ENCODE measurements at regions not wholly inside any gene's neighbourhood (a gene's known extent, or its start where the extent isn't known, plus 50 kb on each side); places are given as distances from the start of the nearest gene placed in this dataset.

DNA sequence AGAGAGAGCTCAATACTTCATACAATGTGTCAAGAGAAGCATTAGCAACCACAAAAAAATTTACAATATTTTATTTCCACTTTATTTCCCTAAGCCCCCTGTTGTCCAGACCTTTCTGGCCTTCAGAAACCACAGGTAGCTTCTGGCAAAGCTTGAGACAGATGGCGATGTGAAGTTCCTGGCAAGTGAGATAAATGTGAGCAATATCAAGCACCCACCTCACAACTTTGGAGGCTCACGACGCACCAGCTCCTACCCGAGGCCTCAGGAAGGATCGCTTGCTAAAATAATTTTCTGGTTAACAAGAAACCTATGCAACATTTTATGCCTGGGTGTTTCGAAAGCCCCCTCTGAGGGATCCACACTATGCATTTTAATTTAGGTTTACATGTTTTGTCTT lies 158.1 kb upstream of the CHAC2 start:
- Histone ChIP-seq H3K9me2 (ENCODE audit: insufficient read depth) (peaks cover 3% of the 10 kb centered on the region; the same call in 1 of the 2 replicates), H3K4me2 (no peak overlapping the region), H3K36me3 (ENCODE audit: insufficient read depth) (no peaks in the 10 kb centered on the region), H3K79me2 (replicated peaks; ENCODE audit: insufficient read depth) (no peaks in the 10 kb centered on the region), H3K27ac (ENCODE audit: low read depth) (no peak overlapping the region), H3F3A (replicated peaks; ENCODE audit: low read depth) (no peaks in the 10 kb centered on the region), H3K27me3 (ENCODE audit: insufficient read depth) (no peaks in the 10 kb centered on the region), H2AFZ (no peak overlapping the region), H3K4me3 (no peak overlapping the region), H3K4me1 (ENCODE audit: insufficient read depth) (no peaks in the 10 kb centered on the region), H4K20me1 (replicated peaks; ENCODE audit: insufficient read depth) (no peaks in the 10 kb centered on the region)
- no peak for DNase-seq (ENCODE audit: low spot score)
- no peaks in the 10 kb centered on the region for H3K27me3 Mint-ChIP-seq (ENCODE audit: insufficient read depth, low read depth, poor library complexity)
- no peaks in the 10 kb centered on the region for H3K36me3 Mint-ChIP-seq (ENCODE audit: low read depth)
- TF ChIP-seq, protein P1, sequence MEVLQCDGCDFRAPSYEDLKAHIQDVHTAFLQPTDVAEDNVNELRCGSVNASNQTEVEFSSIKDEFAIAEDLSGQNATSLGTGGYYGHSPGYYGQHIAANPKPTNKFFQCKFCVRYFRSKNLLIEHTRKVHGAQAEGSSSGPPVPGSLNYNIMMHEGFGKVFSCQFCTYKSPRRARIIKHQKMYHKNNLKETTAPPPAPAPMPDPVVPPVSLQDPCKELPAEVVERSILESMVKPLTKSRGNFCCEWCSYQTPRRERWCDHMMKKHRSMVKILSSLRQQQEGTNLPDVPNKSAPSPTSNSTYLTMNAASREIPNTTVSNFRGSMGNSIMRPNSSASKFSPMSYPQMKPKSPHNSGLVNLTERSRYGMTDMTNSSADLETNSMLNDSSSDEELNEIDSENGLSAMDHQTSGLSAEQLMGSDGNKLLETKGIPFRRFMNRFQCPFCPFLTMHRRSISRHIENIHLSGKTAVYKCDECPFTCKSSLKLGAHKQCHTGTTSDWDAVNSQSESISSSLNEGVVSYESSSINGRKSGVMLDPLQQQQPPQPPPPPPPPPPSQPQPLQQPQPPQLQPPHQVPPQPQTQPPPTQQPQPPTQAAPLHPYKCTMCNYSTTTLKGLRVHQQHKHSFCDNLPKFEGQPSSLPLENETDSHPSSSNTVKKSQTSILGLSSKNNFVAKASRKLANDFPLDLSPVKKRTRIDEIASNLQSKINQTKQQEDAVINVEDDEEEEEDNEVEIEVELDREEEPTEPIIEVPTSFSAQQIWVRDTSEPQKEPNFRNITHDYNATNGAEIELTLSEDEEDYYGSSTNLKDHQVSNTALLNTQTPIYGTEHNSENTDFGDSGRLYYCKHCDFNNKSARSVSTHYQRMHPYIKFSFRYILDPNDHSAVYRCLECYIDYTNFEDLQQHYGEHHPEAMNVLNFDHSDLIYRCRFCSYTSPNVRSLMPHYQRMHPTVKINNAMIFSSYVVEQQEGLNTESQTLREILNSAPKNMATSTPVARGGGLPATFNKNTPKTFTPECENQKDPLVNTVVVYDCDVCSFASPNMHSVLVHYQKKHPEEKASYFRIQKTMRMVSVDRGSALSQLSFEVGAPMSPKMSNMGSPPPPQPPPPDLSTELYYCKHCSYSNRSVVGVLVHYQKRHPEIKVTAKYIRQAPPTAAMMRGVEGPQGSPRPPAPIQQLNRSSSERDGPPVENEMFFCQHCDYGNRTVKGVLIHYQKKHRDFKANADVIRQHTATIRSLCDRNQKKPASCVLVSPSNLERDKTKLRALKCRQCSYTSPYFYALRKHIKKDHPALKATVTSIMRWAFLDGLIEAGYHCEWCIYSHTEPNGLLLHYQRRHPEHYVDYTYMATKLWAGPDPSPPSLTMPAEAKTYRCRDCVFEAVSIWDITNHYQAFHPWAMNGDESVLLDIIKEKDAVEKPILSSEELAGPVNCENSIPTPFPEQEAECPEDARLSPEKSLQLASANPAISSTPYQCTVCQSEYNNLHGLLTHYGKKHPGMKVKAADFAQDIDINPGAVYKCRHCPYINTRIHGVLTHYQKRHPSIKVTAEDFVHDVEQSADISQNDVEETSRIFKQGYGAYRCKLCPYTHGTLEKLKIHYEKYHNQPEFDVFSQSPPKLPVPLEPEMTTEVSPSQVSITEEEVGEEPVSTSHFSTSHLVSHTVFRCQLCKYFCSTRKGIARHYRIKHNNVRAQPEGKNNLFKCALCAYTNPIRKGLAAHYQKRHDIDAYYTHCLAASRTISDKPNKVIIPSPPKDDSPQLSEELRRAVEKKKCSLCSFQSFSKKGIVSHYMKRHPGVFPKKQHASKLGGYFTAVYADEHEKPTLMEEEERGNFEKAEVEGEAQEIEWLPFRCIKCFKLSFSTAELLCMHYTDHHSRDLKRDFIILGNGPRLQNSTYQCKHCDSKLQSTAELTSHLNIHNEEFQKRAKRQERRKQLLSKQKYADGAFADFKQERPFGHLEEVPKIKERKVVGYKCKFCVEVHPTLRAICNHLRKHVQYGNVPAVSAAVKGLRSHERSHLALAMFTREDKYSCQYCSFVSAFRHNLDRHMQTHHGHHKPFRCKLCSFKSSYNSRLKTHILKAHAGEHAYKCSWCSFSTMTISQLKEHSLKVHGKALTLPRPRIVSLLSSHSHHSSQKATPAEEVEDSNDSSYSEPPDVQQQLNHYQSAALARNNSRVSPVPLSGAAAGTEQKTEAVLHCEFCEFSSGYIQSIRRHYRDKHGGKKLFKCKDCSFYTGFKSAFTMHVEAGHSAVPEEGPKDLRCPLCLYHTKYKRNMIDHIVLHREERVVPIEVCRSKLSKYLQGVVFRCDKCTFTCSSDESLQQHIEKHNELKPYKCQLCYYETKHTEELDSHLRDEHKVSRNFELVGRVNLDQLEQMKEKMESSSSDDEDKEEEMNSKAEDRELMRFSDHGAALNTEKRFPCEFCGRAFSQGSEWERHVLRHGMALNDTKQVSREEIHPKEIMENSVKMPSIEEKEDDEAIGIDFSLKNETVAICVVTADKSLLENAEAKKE (CRISPR knock-in tag; IDR thresholded peaks at IDR 0.05) = no peak
- TF ChIP-seq NANOG (IDR thresholded peaks at IDR 0.05; ENCODE audit: borderline replicate concordance) = no peak
- TF ChIP-seq POLR2AphosphoS5 (IDR thresholded peaks at IDR 0.05; ENCODE audit: low read depth) = no peak
- TF ChIP-seq ZNF114 (CRISPR knock-in tag; IDR thresholded peaks at IDR 0.05) = no peak
- TF ChIP-seq, protein P2, sequence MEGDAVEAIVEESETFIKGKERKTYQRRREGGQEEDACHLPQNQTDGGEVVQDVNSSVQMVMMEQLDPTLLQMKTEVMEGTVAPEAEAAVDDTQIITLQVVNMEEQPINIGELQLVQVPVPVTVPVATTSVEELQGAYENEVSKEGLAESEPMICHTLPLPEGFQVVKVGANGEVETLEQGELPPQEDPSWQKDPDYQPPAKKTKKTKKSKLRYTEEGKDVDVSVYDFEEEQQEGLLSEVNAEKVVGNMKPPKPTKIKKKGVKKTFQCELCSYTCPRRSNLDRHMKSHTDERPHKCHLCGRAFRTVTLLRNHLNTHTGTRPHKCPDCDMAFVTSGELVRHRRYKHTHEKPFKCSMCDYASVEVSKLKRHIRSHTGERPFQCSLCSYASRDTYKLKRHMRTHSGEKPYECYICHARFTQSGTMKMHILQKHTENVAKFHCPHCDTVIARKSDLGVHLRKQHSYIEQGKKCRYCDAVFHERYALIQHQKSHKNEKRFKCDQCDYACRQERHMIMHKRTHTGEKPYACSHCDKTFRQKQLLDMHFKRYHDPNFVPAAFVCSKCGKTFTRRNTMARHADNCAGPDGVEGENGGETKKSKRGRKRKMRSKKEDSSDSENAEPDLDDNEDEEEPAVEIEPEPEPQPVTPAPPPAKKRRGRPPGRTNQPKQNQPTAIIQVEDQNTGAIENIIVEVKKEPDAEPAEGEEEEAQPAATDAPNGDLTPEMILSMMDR (conservative IDR thresholded peaks at IDR 0.05; ENCODE audit: low read depth in 2 of 2) = no peak
- TF ChIP-seq, protein P3, sequence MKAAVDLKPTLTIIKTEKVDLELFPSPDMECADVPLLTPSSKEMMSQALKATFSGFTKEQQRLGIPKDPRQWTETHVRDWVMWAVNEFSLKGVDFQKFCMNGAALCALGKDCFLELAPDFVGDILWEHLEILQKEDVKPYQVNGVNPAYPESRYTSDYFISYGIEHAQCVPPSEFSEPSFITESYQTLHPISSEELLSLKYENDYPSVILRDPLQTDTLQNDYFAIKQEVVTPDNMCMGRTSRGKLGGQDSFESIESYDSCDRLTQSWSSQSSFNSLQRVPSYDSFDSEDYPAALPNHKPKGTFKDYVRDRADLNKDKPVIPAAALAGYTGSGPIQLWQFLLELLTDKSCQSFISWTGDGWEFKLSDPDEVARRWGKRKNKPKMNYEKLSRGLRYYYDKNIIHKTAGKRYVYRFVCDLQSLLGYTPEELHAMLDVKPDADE (IDR thresholded peaks at IDR 0.05) = no peak
- no peak for TF ChIP-seq EZH2phosphoT487 (IDR thresholded peaks at IDR 0.05; ENCODE audit: unreplicated experiment)
- TF ChIP-seq, protein P4, sequence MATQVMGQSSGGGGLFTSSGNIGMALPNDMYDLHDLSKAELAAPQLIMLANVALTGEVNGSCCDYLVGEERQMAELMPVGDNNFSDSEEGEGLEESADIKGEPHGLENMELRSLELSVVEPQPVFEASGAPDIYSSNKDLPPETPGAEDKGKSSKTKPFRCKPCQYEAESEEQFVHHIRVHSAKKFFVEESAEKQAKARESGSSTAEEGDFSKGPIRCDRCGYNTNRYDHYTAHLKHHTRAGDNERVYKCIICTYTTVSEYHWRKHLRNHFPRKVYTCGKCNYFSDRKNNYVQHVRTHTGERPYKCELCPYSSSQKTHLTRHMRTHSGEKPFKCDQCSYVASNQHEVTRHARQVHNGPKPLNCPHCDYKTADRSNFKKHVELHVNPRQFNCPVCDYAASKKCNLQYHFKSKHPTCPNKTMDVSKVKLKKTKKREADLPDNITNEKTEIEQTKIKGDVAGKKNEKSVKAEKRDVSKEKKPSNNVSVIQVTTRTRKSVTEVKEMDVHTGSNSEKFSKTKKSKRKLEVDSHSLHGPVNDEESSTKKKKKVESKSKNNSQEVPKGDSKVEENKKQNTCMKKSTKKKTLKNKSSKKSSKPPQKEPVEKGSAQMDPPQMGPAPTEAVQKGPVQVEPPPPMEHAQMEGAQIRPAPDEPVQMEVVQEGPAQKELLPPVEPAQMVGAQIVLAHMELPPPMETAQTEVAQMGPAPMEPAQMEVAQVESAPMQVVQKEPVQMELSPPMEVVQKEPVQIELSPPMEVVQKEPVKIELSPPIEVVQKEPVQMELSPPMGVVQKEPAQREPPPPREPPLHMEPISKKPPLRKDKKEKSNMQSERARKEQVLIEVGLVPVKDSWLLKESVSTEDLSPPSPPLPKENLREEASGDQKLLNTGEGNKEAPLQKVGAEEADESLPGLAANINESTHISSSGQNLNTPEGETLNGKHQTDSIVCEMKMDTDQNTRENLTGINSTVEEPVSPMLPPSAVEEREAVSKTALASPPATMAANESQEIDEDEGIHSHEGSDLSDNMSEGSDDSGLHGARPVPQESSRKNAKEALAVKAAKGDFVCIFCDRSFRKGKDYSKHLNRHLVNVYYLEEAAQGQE (IDR thresholded peaks at IDR 0.05; ENCODE audit: unreplicated experiment) = no peak
- no peak for TF ChIP-seq EZH2 (IDR thresholded peaks at IDR 0.05; ENCODE audit: low read depth, unreplicated experiment)
- TF ChIP-seq JUNB (IDR thresholded peaks at IDR 0.05; ENCODE audit: unreplicated experiment) = no peak
- no peak for TF ChIP-seq ZNF331 (CRISPR knock-in tag; IDR thresholded peaks at IDR 0.05; ENCODE audit: low read depth)
- no peak for TF ChIP-seq STAT1 (IDR thresholded peaks at IDR 0.05; ENCODE audit: unreplicated experiment)
- no peaks in the 10 kb centered on the region for H3K4me1 Mint-ChIP-seq
- ATAC-seq = no peak
- no peaks in the 10 kb centered on the region for H3K9me3 Mint-ChIP-seq
- no peak overlapping the region for H3K4me3 Mint-ChIP-seq
- no peak overlapping the region for H3K27ac Mint-ChIP-seq

Data from GM23338 (cell line).